Fibroblast of skin of scalp (primary cell): ENCODE measurements at regions not wholly inside any gene's neighbourhood (a gene's known extent, or its start where the extent isn't known, plus 50 kb on each side); places are given as distances from the start of the nearest gene placed in this dataset.

Experiments used
- DNase-seq: peaks from one replicate; pipeline ENCODE4 v3.0.0-alpha.2; 2013

DNA sequence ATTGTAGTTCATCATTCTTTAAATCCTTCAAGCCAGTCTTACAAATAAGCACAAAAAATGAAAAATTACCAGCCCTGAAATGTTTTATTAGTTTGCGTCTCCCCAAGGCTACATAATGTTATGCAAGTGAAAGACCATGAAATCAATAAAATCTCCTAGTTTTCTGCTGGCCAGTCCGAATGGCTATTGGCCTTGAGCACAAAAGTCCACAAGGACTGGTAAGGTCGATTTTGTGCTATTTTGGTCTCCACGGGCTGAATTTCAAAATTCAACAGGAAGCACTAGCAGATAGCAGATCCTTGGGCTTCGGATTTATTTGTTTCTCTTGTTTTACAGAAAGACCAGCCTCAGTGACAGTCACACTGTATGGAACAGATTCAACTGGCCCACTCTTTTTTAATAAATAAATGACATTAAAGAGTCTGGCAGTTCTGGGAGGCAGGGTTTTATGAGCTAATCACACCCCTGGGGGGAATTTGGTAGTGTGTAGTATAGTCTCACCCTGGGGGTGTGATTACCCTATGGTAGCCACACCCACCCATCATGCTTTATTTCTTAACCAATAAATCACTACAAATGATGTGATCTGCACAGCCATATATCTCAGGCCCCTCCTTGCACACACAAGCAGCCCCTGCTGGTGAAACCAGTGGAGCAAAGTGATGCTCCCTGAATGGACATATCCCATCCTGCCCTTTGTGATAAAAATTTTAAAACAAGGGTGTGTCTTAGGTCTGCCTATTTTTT is 51.1 kb upstream of the TMEM33 start:
- DNase-seq: no peak

DNA sequence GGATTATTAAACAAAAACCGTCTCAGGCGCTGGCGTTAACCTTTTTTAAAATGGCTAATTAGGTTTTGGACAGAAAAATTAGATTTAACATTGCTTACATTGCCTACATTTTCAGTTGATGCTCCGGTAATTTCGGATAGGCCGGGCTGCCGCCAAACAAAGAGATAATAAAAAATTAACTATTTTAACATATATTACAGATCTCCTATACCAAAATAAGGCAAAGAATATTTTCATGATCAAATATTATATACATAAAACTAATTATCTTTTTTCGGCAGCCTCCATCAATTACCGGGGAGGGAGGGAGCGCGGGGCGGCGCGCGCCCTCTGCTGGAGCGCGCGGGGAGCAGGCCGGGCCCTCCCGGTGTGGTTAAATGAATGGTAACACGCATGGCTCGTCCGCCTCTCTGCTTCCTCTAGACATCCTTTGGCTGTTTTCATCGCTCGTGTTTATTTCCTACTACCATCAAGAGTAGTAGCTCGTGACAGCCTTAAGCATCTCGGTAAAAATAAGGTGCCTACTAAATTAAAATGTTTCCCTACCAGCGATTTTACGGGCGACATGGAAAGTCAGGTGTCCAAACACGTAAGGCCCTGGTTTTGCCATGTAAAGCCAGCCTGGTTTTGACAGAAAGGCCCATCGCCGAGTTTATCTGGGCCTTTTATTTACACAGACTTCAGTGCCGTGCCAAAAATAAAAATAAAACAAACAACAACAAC is 52.4 kb upstream of the TMEM33 start:
- DNase-seq: peak; percentile 27

DNA sequence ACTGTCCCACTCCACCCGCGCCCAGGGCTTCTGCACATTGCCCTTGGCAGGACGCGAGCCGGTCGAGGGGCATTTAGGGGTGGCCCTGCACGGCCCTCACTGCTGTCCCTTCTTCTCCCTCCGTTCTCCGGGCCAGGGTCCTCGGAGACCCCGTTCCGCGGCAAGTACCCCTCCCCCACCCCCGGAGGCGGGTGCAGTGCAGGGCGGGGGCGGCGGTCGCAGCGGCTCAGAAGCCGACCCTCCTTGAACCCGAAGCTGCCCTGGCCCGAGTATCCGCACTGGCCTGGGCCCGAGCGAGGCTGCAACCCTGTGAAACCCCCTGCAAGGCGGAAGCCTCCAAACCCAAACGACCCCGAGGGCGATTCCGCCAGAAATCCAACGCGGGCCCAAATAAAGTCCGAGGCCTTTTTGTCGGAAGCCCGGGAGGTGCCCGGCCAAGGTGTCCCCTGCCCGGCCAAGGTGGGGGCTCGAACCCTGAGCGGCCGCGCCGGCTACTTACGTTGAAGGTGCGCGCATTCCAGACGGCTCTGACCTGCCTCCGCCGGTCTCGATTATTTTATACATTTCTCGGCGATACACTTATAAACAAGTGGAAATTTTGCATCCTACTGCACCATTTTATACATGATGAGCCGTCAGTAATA is 53.1 kb upstream of the TMEM33 start:
- no peak for DNase-seq

DNA sequence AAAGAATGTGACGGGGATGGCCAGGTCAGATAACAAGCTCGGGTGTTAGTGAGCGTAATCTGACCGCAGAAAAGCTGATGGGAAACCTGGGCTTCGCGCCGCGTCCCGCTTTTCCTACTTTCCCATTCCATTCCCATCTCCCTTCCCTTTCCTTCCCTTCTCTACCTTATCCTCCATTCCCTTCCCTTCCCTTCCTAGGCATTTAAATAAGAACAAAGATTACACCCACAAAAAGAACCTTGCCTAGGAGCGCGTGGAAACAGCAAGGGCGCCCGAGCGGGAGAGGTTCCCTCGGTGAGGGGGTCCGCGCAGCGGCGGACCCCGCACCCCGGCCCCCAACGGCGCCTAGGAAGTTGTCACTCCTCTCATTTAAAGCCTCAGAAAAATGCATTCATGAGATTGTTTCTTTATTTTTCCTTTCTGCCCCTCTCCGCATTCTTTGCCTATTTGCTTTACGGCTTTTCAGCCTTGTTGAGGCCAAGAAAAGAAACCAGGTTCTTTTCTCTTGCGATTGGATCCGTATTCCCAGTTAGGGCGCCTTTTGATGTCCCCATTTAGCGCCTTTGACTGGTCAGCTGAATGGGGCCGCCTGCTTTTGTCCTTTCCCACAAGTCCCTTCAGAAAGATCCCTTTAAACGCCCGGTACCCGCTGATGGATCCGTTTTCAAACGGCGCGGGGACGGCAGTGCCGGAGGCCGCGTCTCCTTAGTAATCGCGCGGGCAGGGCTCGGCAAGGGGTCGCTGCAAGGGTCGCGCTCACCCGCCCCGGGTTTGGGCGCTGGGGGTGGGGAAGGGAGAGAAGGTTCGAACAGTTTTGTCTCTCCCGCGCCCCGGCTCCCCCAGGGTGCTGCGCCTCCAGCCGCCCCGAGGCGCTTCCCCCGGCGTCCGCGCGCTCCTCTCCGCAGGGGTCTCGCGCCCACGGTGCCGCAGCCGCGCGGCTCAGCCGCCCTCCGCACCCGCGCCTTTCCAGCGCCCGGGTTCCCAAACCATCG is 54.1 kb upstream of the TMEM33 start:
- DNase-seq: no peak

DNA sequence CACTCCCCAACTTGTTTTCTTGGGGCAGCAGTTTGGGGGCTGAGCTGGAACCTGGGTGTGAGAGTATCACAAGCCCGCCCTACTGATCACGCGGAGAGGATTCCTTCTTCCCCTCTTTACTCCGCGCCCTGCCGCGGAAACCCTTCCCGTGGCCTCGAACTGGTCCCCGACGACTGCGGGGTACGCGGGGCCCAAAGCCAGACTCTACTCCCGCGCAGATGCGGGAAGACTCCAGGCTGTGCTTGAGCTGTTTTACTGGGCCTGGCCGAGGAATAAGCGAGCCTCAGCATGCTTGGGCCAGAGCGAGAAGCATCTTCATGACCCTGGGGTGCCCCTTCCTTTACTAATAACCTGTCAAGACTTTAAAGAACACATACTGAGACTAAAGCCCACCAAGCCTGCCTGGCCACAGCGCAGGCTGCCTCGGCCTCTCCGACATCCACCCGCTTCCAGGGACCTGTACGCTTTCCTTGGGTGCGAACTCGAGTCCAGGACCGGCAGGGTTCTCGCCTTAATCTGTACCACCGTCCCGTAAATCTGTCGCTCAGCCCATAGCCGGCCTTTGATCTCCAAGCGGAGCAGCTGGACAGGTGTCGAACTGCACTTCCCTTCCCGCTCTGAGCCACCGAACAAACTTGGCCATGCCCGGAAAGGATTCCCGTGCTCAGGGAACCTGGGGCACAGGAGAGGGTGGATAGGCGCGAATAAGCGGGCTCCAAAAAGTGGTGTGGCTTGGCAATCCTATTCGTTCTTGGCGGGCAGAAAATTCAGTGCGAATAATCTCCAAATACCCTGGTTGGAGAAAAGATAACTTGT is 55.0 kb upstream of the TMEM33 start:
- no peak for DNase-seq

DNA sequence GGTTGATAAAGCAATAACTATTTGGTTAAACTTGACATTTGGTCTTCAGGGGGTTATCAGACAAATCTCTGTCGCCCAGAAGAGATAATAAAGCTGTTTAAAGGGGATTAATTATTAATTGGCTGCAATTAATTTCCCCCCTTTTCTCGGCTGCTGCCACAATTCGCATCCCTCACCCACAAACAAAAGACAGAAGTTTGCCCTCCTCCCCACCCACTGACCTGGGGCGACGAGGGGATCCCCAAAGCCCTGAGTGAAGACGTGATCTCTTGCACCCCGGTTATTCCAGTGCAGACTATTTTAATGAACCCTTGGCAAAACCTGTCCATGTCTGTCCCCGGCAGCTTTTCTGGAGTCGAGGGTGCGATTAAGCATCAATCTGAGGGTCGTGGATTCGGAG is 55.7 kb upstream of the TMEM33 start:
- no peak for DNase-seq

DNA sequence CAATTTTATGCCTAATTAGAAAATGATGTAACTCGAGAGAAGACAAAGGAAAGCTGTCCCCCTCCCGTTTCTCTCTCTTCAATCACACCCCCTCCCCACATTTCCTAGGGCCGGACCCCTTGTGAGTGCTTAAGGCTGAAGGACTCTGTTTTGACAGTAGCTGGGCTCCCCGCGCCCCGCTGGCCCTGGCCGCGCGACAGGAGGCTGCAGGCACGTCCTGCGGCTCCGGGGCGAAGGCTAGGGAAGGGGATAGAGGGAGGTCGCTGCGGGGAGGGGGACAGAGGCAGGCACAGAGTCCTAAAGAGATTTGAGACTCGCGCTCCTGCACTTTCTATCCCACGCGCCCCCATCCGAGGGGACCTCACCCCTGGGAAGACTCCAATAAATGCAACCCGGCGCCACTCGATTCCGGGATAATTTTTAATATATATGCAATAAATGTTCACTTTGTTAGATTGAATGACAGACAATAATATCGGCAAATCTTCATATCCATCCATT is 56.2 kb upstream of the TMEM33 start:
- no peak for DNase-seq

DNA sequence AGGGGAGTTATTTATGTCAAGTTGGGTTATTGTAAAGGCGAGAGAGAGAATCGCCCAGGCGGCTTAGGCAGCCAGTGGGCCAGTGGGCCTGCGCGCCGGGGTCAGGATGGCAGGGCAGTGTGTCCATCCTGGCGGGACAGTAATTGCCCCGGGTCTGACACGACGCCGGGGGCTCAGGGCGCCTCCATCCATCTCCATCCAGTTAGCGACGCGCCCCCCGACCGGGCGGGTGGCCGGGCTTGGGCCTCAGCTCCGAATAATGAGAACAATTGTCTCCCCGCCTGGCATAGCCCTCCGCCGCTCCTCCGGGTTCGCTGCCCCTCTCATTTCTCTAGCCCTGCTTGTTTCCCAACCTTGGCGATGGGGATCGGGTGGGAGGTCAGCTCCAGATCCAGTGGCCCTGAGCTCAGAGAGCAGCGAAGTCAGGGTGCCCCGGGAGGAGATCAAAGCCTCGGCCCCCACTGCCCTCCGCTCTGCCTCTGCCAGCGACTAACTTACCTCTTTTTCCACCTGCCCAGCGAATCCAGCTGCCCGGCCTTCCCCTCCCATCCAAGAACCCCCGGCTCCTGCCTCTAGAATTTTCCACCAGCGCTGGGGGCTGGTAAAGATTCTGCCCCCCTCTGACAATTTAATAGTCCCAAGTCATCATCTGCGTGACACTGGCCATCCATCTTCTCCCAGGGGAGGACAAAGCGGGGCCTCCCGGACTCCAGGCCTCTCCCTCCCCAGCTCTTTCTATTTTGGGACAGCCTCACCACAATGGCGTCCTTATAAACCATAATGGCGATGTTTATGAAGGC is 56.9 kb upstream of the TMEM33 start:
- DNase-seq: no peak

DNA sequence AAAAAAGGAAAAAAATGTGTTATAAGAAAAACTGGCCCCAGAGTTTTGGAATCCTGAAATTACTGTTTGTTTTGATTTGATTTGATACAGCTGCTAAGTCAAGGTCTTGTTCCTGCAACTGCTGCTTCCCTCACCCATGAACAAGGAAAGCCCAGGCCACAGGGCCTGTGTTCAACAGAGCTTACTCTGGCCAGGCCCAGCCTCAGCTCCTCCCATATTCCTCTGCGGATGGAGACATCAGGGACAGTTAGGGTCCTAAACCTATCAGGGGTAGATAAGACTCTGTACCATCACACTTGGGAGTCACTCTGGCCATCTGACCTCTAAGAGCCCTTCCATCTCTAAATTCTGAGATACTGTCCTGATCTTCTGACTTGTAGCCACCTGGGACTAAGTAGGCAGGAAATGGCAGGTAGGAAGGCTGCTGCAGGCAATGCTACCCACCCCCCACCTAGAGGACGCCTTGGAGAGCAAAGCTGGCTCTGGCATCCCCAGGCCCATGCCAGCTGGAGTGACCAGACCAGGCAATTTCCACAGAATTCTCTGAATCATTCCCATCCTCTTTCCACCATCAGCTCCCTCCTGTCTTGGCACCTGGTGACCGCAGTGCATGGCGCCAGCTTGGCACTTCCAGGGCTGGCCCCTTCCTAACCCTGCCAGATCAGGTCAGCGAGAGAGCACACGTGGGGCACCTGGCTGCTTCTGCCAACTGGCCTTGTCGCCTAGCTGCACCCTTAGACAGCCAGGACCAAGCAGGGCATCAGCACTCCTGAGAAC is 58.0 kb upstream of the TMEM33 start:
- no peak for DNase-seq

DNA sequence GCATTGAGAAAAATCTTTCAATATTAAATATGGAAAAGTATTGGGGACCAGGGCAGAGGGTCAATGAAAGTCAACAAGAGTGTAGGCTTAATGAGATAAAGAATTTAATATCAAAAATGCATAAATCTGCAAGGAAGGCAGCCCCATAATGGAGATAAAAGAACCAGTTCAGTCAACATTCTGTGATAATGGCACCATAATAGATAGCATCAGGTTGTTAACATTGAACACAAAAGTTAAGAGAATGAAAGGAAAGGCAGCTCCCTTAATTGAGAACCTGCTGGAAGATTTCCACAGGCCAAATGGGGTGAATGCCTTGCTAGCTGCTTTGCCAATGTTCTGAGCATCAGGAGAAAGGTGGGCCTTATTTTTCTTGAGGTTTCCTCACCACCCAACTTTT is 60.4 kb upstream of the TMEM33 start:
- no peak for DNase-seq

DNA sequence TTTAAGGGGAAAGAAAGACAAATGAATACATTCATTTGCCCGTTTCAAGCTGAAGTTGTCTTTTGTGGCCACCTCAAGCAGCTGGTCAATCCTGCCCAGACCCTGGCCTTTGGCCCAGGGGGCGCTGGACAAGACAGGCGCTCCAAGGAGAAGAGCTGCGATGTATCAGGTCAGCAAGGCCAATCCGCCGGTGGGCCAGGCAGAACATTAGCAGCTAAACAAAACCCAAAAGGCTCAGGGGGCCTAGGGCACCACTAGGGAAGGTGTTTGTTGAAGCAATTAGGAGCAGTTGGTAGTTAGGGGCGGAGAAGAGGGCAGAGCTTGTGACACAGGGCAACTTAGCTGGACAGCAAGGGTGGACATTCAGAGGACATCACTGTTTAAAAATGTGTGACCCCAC is 60.8 kb upstream of the TMEM33 start:
- DNase-seq: no peak

DNA sequence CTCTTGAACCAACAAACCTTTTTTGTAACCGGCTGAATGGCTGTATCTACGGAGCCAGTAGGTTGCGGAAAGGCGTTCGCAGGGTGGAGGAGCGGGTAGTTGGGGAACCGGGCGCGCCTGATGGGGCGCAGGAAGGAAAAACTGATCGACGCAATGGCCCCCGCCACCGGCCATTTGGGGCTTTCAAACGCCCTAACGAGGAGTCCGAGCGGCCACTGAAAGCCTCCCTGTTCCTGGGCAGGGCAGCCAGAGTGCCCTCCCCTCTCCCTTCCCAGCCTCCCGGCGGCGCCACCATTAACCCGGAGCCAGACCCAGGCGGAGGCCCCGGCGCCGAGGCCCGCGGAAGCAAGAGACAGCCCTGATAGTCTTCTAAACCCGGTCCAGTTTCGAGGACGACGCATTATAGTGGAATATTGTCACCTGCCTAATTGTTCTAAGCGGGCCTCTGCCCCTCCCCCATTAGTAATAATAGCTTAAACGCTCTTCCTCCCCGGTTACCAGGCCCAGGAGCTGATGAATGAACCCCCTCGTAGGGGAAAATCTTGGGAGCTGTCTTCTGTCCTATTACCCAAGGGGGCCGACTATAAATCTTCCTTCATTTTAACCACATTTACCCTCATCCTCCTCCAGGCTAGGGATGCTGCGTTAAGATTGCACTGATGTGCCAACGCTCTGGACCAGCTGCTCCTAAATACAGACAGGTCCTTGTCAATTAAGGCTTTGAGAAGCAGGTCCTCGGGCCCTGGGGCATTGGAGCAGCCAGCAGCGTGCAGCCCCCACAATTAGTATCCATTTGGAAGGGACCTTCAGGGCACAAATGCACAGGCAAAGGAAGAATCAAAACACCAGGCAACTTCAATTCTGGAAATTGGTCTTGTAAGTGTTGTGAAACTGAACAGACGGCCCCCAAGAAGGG is 61.6 kb upstream of the TMEM33 start:
- no peak for DNase-seq

DNA sequence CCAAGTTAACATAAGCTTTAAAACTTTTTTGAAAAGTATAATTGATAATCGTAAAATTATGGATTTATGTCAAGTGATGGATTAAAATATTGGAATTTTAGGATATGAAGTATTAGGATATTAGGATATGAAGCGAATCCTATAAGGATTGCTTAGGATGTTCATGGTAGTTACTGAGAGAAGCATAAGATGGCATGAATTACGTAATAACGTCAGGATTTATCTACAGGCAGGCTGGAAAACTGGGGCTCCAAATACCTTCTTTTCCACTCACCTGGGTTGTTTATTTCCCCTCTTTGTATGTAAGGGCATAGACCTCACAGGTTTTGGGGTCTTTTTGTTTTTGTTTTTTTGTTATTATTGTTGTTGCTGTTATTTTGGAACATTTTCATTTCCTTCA is 65.2 kb upstream of the TMEM33 start:
- DNase-seq: no peak

DNA sequence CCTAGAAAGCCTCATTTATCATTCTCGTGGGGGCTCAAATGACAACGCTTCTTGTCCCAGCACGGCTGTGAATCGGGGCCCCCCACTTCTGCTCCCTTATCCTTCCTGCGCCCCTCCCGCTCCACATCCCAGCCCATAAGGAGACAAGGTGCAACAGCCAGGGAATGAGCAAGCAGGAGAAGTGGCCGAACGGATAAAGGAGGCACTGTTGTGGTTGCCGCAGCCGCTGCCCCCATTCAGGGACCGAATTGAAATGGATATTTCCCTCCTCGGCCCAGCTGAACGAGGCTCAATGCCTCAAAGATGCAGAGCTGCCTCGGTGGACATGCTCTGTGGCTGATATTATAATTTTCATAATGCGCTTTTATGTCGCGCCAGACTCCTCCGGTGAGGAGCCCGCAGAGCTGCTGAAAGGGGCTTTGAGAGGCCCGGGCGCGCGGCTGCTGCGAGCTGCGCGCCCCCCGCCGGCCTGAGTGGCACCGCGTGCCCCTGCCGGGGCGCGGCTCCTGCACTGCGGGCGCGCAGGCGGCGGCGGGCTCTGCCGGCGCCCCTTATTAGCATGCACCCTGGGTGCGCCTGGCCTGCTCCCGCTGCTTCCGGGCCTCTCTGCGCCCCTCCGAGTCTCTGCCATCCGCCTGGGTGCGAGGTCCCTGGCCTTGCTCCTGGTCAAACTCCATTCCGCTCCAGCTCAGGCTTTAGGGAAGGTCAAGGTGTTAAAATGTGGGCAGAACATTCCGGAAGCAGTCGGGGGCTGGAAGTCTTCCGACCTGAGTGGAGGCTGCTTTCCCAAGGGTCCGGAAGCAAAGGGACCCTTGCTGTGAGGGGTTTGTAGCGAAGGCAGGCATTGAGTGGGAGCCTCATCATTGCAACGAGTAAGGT is 68.2 kb upstream of the TMEM33 start:
- DNase-seq: no peak

DNA sequence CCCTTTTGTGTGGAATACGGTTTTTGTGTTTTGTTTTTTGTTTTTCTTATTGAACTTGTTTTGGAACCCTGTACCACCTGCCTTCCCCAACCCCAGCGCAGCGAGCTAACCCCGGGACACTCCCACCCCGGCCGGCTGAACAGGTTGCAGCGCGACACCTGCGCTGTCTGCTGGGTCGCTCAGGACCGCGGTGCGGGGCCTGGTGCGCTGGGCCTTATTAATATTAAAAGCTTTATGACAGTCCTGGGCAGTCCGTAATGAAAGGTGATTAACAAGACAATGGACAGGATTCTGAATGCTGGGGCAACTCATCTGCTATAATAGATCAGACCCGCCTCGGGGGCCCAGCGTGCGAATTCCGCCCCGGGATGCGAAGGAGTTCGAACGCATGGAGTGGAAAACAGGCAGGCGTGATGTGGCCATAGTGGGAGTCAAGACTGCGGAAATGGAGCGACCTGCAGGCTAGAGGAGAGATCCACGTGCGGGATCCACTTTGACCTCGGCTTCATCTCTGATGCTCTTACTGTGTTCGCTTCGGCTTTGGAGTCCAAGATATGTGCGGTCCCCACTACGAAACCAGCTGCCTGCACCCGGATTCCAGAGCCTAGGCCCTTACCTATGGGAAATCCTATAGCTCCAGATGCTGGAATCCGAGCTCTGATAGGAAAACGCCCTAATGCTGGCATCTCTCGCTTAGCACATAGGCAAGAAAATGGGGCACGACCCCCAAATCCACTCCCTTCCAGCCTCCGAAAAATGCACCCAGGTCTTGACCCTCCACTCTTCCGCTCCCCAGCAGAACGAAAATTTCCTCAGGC is 69.0 kb upstream of the TMEM33 start:
- DNase-seq: no peak

DNA sequence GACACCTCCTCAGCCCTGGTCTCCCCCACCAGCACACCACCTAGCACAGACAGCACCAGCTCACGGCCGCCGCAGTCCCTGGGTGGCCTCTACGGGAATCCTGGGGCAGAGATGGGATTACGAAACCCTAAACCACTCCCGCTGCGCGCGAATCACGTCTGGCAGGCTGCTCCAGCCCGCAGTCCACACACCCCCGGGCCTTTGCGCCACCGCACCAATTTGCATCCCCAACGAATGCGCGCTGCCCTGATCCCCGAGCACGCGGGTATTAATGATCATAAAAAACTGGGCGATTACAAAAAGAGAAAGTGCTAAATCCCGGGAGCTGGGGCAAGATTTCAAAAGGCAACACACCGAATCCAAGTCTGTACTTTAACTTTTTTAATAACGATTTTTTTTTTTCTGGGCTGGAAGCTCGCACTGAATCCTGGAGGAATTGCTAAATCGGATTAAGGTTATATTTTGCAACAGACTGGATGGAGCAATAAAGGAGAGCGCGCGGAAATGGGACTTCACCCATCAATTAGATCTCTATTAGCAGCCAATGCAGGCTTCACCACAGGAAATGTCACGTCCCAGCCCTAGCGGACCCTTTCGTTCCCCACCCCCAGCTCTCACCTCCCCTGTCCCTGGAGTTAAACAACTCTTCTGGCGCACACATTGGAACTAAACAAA is 69.8 kb upstream of the TMEM33 start:
- DNase-seq: no peak
